Keratinocyte (primary cell): ENCODE measurements at regions not wholly inside any gene's neighbourhood (a gene's known extent, or its start where the extent isn't known, plus 50 kb on each side); places are given as distances from the start of the nearest gene placed in this dataset.

ENCODE experiments used
- DNase-seq: peaks from one replicate; pipeline ENCODE4 v3.0.0-alpha.2; 2011; ENCODE audit warnings: low read depth, missing footprints, low spot score
- FAIRE-seq: peaks from 2 replicates; lab custom pipeline; 2011; peaks lifted over from hg19 to GRCh38; lab: Jason Lieb, UNC
- H2AFZ ChIP-seq: 2 replicates; pipeline ENCODE4 v1.6.0; 2012; ENCODE audit warnings: low read length, control low read depth, inconsistent platforms; ENCODE audit not compliant: control insufficient read depth
- H3K27ac ChIP-seq: 2 replicates; pipeline ENCODE4 v1.5.1; 2011; ENCODE audit warnings: low read length; ENCODE audit not compliant: control insufficient read depth, insufficient read depth
- H3K27me3 ChIP-seq: 3 replicates; pipeline ENCODE4 v1.6.0; 2011; ENCODE audit warnings: low read length; ENCODE audit not compliant: control insufficient read depth, insufficient read depth; ENCODE audit errors: extremely low read depth
- H3K36me3 ChIP-seq, 2 experiments: 2 replicates in 1 of 2; 3 replicates in 1 of 2; pipeline ENCODE4 v1.5.1; 2011; ENCODE audit warnings: low read length in 2 of 2, mild to moderate bottlenecking in 1 of 2; ENCODE audit not compliant: control insufficient read depth in 2 of 2, insufficient read depth in 2 of 2; ENCODE audit errors: extremely low read depth in 1 of 2
- H3K4me1 ChIP-seq: 3 replicates; pipeline ENCODE4 v1.5.1; 2011; ENCODE audit warnings: low read length; ENCODE audit not compliant: control insufficient read depth, insufficient read depth; ENCODE audit errors: extremely low read depth
- H3K4me2 ChIP-seq: 3 replicates; pipeline ENCODE4 v1.6.0; 2011; ENCODE audit warnings: low read depth, low read length; ENCODE audit not compliant: control insufficient read depth, insufficient read depth; ENCODE audit errors: extremely low read depth
- H3K4me3 ChIP-seq, 3 experiments: fragments of 200-600 bp in 1 of 3; sonication (generic) in 1 of 3; 2 replicates in 2 of 3; 3 replicates in 1 of 3; pipeline ENCODE4 v1.5.1; 2011 to 2016; ENCODE audit warnings: low read length in 3 of 3, mild to moderate bottlenecking in 3 of 3, control low read depth in 2 of 3, inconsistent platforms in 1 of 3, low read depth in 1 of 3, mixed read lengths in 1 of 3, mixed run types in 1 of 3, moderate library complexity in 1 of 3; ENCODE audit not compliant: control insufficient read depth in 2 of 3, insufficient read depth in 2 of 3; ENCODE audit errors: extremely low read depth in 1 of 3
- H3K79me2 ChIP-seq: 2 replicates; pipeline ENCODE4 v1.6.0; 2012; ENCODE audit warnings: low read length; ENCODE audit not compliant: control insufficient read depth, insufficient read depth
- H3K9ac ChIP-seq: 3 replicates; pipeline ENCODE4 v1.6.0; 2011; ENCODE audit warnings: low read length; ENCODE audit not compliant: control insufficient read depth, insufficient read depth; ENCODE audit errors: extremely low read depth
- H3K9me1 ChIP-seq: 3 replicates; pipeline ENCODE4 v1.6.0; 2011; ENCODE audit warnings: low read length; ENCODE audit not compliant: control insufficient read depth, insufficient read depth; ENCODE audit errors: extremely low read depth
- H3K9me3 ChIP-seq: 2 replicates; pipeline ENCODE4 v1.5.1; 2012; ENCODE audit warnings: low read depth, low read length; ENCODE audit not compliant: control insufficient read depth
- H4K20me1 ChIP-seq: 3 replicates; pipeline ENCODE4 v1.6.0; 2011; ENCODE audit warnings: low read length; ENCODE audit not compliant: control insufficient read depth, insufficient read depth; ENCODE audit errors: extremely low read depth
- CTCF ChIP-seq, 3 experiments: IDR thresholded peaks in 1 of 3; conservative IDR thresholded peaks in 1 of 3; optimal IDR thresholded peaks in 1 of 3; 2 replicates in 2 of 3; 3 replicates in 1 of 3; pipeline versions ENCODE3 to v1.5.1; 2011; ENCODE audit warnings: low read length in 3 of 3, mild to moderate bottlenecking in 3 of 3, moderate library complexity in 2 of 3, control low read depth in 1 of 3, inconsistent platforms in 1 of 3; ENCODE audit not compliant: insufficient read depth in 2 of 3; ENCODE audit errors: extremely low read depth in 1 of 3
- EZH2 ChIP-seq: IDR thresholded peaks from one replicate; pipeline ENCODE4 v1.6.1; 2012; ENCODE audit warnings: inconsistent platforms, mild to moderate bottlenecking, low read length, moderate library complexity
- dilution Hi-C: fragments of 300-500 bp; cut with MboI; formaldehyde crosslinking; loops from one replicate; pipeline ENCODE4 v1.7.0; 2020; ENCODE audit warnings: low sequenced_read_pairs; ENCODE audit not compliant: extremely low pct_ligation_motif_present

DNA sequence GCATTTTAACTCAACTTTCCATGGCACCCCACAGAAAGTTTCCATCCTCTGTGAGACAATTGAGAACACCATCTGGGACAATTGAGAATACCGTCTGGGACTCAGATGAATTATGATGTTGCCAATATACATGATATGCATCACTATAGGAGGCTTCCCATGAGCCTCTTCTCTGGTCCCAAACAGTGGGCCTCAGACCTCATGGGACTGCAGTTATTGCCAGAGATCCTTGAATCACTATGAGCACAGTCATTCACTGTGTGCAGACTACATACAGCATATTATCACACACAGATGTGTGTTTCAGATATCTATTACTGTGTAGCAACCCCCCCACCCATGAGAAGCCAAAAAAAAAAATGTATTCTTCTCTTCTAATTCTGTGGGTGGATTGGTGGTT, 134.4 kb downstream of the GXYLT1 start:
- Histone ChIP-seq H3K27ac (no peak overlapping the region), H3K4me1 (no peaks in the 10 kb centered on the region), H3K9ac (no peak overlapping the region), H3K9me3 (no peaks in the 10 kb centered on the region), H3K36me3 (no peaks in the 10 kb centered on the region), H4K20me1 (no peaks in the 10 kb centered on the region), H3K27me3 (no peaks in the 10 kb centered on the region), H3K79me2 (no peaks in the 10 kb centered on the region), H3K9me1 (no peaks in the 10 kb centered on the region), H2AFZ (no peak overlapping the region), H3K4me3 (no peak overlapping the region), H3K4me2 (no peak overlapping the region)
- TF ChIP-seq EZH2 (no peak), CTCF (optimal IDR thresholded peaks at IDR 0.05 in 1 of 3, IDR thresholded peaks at IDR 0.05 in 1 of 3, conservative IDR thresholded peaks at IDR 0.05 in 1 of 3; ENCODE audit: extremely low read depth in 1 of 3, insufficient read depth in 2 of 3, low read length in 3 of 3) (no peak)
- FAIRE-seq (no peak), DNase-seq (no peak)
- dilution Hi-C loops = no loop called here

- no peaks in the 10 kb centered on the region for H3K4me1 ChIP-seq
- dilution Hi-C loops = no loop called here
- no peaks in the 10 kb centered on the region for H3K9me1 ChIP-seq
- no peak for FAIRE-seq
- no peaks in the 10 kb centered on the region for H3K9me3 ChIP-seq
- H4K20me1 ChIP-seq = no peaks in the 10 kb centered on the region
- no peak overlapping the region for H3K4me2 ChIP-seq
- H3K36me3 ChIP-seq = no peaks in the 10 kb centered on the region
- no peak overlapping the region for H2AFZ ChIP-seq
- H3K27ac ChIP-seq = no peak overlapping the region
- TF ChIP-seq CTCF (optimal IDR thresholded peaks at IDR 0.05 in 1 of 3, IDR thresholded peaks at IDR 0.05 in 1 of 3, conservative IDR thresholded peaks at IDR 0.05 in 1 of 3; ENCODE audit: extremely low read depth in 1 of 3, insufficient read depth in 2 of 3, low read length in 3 of 3) (no peak), EZH2 (no peak)
- DNase-seq = no peak
- H3K27me3 ChIP-seq = no peaks in the 10 kb centered on the region
- H3K4me3 ChIP-seq = no peak overlapping the region
- H3K79me2 ChIP-seq = no peaks in the 10 kb centered on the region
- H3K9ac ChIP-seq = no peak overlapping the region
Measured at GRCh38 chr12:42008996-42009395, 135.7 kb downstream of the GXYLT1 start.
